ENCODE measurements at regions not wholly inside any gene's neighbourhood (a gene's known extent, or its start where the extent isn't known, plus 50 kb on each side); places are given as distances from the start of the nearest gene placed in this dataset.

DNA sequence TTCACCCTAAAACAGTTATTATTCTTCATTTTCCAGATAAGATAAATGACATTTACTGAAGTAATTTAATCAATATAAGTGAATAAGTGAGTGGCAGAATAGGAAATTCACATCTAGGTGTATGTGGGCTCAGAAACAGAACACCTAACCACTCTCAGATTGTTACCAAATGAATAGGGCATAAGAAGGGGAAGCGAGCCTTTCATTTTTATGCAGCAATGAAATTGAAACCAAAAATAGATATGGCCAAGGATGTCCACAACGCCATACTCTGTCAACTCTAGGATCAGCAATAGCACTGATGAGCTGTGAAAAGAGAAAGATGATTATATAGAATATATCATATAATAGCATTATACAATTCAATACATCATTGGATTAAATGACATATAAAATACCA, 398.1 kb upstream of the API5 start:
- TF ChIP-seq, protein P1, sequence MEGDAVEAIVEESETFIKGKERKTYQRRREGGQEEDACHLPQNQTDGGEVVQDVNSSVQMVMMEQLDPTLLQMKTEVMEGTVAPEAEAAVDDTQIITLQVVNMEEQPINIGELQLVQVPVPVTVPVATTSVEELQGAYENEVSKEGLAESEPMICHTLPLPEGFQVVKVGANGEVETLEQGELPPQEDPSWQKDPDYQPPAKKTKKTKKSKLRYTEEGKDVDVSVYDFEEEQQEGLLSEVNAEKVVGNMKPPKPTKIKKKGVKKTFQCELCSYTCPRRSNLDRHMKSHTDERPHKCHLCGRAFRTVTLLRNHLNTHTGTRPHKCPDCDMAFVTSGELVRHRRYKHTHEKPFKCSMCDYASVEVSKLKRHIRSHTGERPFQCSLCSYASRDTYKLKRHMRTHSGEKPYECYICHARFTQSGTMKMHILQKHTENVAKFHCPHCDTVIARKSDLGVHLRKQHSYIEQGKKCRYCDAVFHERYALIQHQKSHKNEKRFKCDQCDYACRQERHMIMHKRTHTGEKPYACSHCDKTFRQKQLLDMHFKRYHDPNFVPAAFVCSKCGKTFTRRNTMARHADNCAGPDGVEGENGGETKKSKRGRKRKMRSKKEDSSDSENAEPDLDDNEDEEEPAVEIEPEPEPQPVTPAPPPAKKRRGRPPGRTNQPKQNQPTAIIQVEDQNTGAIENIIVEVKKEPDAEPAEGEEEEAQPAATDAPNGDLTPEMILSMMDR (IDR thresholded peaks at IDR 0.05) = no peak
- TF ChIP-seq POLR2AphosphoS5 (IDR thresholded peaks at IDR 0.05) (no peak), POLR2A (IDR thresholded peaks at IDR 0.05) (no peak)

All from stomach (tissue), 4 donors.